ENCODE measurements at regions not wholly inside any gene's neighbourhood (a gene's known extent, or its start where the extent isn't known, plus 50 kb on each side); places are given as distances from the start of the nearest gene placed in this dataset.

- no peak for DNase-seq (ENCODE audit: extremely low read depth, low read depth, low spot score)
Measured at GRCh38 chr4:29467044-29467717, 1253.0 kb upstream of the PCDH7 start.

Data from glomerular endothelial cell (primary cell).